GDM1 (cell line): ENCODE measurements at regions not wholly inside any gene's neighbourhood (a gene's known extent, or its start where the extent isn't known, plus 50 kb on each side); places are given as distances from the start of the nearest gene placed in this dataset.
"Not testable (repeated sequence)": the region's sequence is repeated elsewhere in the genome, so short reads cannot be mapped to it uniquely, and the experiment has no call there.

Experiments
- DNase-seq: peaks from one replicate; lab custom pipeline; 2025; lab: John Stamatoyannopoulos, UW

DNA sequence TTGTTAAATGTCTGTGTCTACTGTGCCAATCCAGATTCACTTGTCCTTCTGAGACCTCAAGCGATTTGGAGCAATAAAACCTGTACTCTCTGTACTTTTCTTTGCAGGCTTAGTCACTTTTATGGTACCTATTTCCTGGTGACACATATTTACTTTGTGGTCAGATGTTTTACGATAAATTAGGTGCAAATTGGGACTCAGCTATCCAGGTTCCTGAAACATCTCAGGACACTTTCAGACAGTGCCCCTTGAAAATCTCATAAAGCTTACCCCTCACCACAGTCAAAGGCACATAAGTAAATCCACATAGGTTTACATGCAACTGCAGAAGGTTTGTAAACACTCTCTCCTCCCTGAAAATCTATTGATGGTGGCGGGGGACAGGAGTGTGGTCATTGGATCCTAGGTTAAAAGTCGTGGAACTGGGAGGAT, 438.8 kb downstream of the EFNB2 start:
- no peak for DNase-seq

- DNase-seq = no peak
Observed at GRCh38 chr13:106095919-106096318, 439.5 kb downstream of the EFNB2 start.

- no peak for DNase-seq
Observed at GRCh38 chr13:106095406-106095805, 440.1 kb downstream of the EFNB2 start.

DNA sequence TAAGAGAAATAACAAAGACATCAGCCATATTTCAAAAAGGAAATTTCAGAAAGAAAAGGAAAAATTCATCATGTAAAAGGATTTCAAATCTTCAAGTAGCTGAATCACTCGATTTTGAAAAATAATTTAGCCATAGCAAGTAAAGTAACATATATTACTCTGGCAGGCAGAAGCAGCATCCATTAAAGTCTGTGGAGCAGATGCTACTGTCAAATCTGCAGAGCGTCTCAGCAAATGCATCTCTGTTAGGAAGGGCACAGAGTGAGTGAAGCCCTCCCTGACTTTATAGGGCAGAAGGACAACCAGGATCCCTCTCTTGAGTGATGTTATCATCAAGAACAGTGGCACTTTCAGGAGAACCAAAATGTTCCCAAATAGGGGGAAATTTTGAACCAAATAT, 445.5 kb downstream of the EFNB2 start:
- DNase-seq = no peak

DNA sequence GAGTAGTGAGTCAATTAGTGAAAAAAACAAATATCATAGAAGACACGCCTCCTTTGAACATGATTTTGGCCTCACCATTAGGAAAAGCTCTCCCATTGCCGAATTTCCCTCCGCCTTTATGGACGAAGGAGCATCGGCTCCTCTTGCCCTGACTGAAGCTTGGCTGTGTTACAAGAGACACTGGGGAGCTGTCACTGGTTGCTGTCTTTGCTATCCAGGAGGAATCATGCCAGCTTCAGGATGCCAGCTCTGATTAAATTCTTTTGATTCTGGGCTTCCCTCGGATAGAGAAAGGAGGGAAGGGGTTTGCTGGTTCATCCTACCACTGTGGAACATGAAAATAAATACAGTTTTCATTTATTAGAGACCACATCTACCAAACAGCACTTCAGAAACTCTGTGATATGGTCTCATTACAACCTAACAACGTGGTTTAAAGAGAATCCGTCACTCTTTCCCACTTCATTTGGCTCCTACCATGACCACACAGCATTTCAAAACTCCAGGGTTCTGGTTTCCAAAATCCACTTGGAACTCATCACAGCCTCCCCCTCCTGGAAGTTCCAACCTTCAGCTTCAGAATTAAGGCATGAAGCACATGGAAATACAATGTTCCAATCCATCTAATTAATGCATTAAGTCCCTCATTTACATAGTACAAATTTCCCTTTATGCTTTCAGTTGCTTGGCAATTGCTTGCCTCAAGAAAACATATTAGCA, 446.0 kb downstream of the EFNB2 start:
- DNase-seq = no peak

DNA sequence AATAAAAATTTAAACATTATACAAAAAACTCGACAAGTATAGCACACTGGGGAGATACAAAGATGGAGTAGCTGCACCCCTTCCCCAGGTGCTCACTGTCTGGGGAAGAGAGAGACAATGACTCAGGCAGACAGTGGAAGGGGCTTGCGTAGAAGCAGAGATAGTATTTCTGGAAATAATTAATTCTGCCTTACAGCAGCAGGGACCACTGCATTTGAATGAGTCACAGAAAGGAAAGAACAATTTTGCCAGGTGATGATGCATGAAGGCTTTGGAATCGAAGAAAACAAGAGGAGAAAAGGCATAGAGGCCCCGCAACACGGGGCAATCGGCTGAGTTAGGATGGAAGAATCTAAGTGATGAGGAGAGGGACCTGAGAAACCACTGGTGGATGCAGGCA, 447.4 kb downstream of the EFNB2 start:
- no peak for DNase-seq

DNA sequence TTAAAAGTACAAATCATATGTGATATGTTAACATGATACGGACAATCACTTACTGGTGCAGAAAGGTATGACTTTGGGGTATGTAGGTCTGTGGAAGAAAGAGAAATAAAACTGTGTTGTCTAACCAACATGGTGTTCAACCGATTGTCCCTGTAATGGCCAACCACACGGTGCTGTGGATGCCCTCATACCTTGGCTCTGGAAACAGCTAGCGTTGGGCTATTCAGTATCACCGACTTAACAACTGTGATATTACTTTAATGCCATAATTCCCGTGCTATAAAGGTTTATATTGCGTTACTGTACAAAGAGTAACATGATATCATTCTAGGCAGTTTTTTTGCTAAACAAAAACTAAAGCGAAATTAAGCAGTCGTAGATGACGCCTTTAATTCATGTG, 448.3 kb downstream of the EFNB2 start:
- DNase-seq = no peak

GRCh38 chr13:106083620-106084350, 451.7 kb downstream of the EFNB2 start:
- DNase-seq = no peak

- DNase-seq = not testable (repeated sequence)
Observed at GRCh38 chr13:106081221-106081620, 454.2 kb downstream of the EFNB2 start.

DNA sequence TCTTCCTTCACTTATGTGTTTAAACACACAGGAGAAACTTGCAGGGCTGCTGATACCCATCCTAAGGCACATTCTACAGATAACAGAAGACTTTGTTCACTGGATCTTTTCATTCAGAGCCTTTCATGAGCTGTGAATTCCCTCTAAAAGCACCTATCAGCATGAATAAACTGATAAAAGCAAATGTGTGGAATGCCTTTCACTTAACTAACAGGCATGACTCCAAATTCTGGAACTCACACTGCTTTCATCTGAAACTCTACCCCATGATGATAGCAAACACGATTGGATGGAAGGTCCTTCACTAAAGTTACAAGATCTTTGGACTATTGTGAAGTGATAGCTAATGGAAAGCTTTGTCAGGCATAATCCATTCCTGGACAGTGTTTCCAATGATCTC, 457.3 kb downstream of the EFNB2 start:
- DNase-seq = no peak

- no peak for DNase-seq
Observed at GRCh38 chr13:106077017-106077416, 458.4 kb downstream of the EFNB2 start.

- DNase-seq = no peak
Observed at GRCh38 chr13:106072014-106072413, 463.4 kb downstream of the EFNB2 start.

- DNase-seq = no peak
Observed at GRCh38 chr13:106063591-106064313, 471.7 kb downstream of the EFNB2 start.

GRCh38 chr13:106061781-106062180, 473.7 kb downstream of the EFNB2 start:
- DNase-seq = no peak

- DNase-seq = no peak
Observed at GRCh38 chr13:106056851-106057250, 478.6 kb downstream of the EFNB2 start.

- no peak for DNase-seq
Observed at GRCh38 chr13:106052200-106052767, 483.2 kb downstream of the EFNB2 start.

- no peak for DNase-seq
Observed at GRCh38 chr13:106049171-106049570, 486.3 kb downstream of the EFNB2 start.

DNA sequence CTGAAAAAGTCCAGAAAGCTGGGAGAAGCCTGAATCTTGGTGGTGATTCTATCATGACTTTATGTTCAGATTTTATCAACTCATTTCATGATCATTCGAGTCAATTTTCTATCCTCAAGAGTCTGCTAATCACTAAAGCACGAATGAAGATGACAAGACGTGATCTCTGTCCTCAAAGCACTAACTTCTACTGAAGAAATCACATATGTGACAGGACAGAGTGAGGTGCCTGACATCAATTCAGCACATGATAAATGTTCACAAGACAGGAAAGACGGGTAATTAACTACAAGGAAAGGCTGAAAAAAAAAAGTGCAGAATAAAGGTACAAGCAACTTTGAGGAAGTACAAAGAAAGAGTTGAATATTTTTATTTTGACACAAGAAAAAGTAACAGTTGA, 487.1 kb downstream of the EFNB2 start:
- no peak for DNase-seq

- no peak for DNase-seq
Observed at GRCh38 chr13:106047859-106048258, 487.6 kb downstream of the EFNB2 start.

- no peak for DNase-seq
Observed at GRCh38 chr13:106042996-106043581, 492.4 kb downstream of the EFNB2 start.

GRCh38 chr13:106041445-106041844, 494.0 kb downstream of the EFNB2 start:
- DNase-seq = no peak

DNA sequence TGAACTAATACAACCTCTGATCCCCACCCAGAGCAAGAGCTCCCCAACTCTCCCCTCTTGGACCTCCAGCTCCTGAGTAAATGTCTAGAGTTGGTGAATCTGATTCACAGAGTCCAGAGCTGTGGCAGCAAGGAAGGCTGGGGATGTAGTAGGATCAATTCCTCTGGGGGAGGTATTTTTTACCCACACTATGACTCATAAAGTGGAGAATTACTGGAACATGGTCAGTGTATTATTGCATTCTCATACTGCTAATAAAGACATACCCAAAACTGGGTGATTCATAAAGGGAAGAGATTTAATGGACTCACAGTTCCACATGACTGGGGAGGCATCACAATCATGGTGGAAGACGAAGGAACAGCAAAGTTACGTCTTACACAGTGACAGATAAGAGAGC, 496.7 kb downstream of the EFNB2 start:
- no peak for DNase-seq
